GM12878 (cell line): ENCODE measurements at regions not wholly inside any gene's neighbourhood (a gene's known extent, or its start where the extent isn't known, plus 50 kb on each side); places are given as distances from the start of the nearest gene placed in this dataset.

Experiments
- ATF7 ChIP-seq: fragments of 450-650 bp; IDR thresholded peaks from 2 replicates; pipeline ENCODE4 v1.6.1; 2016; ENCODE audit warnings: low read depth, mild to moderate bottlenecking
- CHD4 ChIP-seq: fragments of 200-600 bp; sonication (generic); IDR thresholded peaks from 2 replicates; pipeline ENCODE4 v1.6.1; 2016; ENCODE audit warnings: mild to moderate bottlenecking
- E2F4 ChIP-seq: IDR thresholded peaks from 2 replicates; pipeline ENCODE4 v1.6.1; 2012; ENCODE audit warnings: low read depth, low read length, improper control_type of control experiment
- EP300 ChIP-seq, 2 experiments: fragments of 150-350 bp in 1 of 2; IDR thresholded peaks; 2 replicates each; pipeline ENCODE4 v1.6.1; 2011 to 2012; ENCODE audit warnings: low read depth in 2 of 2, low read length in 2 of 2, borderline replicate concordance in 1 of 2, improper control_type of control experiment in 1 of 2, inconsistent platforms in 1 of 2; ENCODE audit not compliant: control insufficient read depth in 1 of 2
- GATAD2B ChIP-seq: fragments of 450-650 bp; conservative IDR thresholded peaks from 2 replicates; pipeline ENCODE4 v1.6.1; 2017; ENCODE audit warnings: low read depth, mild to moderate bottlenecking, moderate library complexity
- HDAC2 ChIP-seq: fragments of 200-600 bp; sonication (generic); IDR thresholded peaks from 2 replicates; pipeline ENCODE4 v1.6.1; 2017
- MTA3 ChIP-seq: IDR thresholded peaks from 2 replicates; pipeline ENCODE4 v1.6.1; 2012; ENCODE audit warnings: low read length, inconsistent platforms, borderline replicate concordance
- NR2F1 ChIP-seq: fragments of 450-650 bp; conservative IDR thresholded peaks from 2 replicates; pipeline ENCODE4 v1.6.1; 2017; ENCODE audit warnings: mild to moderate bottlenecking
- POLR2A ChIP-seq: IDR thresholded peaks from 2 replicates; pipeline ENCODE4 v1.6.1; 2011; ENCODE audit warnings: low read depth, mild to moderate bottlenecking, low read length
- ZNF24 ChIP-seq: fragments of 450-650 bp; IDR thresholded peaks from 2 replicates; pipeline ENCODE4 v1.6.1; 2017; ENCODE audit warnings: antibody characterized with exemption, mild to moderate bottlenecking
- ZNF384 ChIP-seq: IDR thresholded peaks from 2 replicates; pipeline ENCODE4 v1.6.1; 2012; ENCODE audit warnings: low read depth, mild to moderate bottlenecking, low read length, improper control_type of control experiment, borderline replicate concordance
- TF ChIP-seq, protein P1 (sequence below): fragments of 450-650 bp; IDR thresholded peaks from 2 replicates; pipeline ENCODE4 v1.6.1; 2017; ENCODE audit warnings: low read depth, mild to moderate bottlenecking, moderate library complexity
- TF ChIP-seq, protein P2 (sequence below): fragments of 450-650 bp; IDR thresholded peaks from 2 replicates; pipeline ENCODE4 v1.6.1; 2014; ENCODE audit warnings: mild to moderate bottlenecking

DNA sequence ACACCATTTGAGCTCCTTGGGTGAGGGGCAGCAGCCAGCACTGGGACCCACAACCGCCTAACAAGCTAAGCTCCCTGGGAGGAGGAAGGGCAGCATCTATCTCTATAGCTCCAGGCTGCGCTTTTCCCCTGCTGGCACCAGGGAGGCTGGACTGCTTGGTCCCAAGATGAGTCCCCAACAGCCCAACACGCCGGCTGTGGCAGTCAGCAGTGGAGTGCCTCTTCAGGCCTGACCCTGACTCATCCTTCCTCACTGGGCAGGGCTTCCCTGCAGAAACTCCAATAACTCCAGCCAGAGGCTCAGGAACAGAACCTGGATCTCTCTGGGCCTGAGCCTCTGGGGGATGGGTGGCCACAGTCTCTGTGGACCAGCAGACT, 113.7 kb upstream of the ADAMTS16 start (continued):
- TF ChIP-seq E2F4, result no peak
- TF ChIP-seq, protein P1, sequence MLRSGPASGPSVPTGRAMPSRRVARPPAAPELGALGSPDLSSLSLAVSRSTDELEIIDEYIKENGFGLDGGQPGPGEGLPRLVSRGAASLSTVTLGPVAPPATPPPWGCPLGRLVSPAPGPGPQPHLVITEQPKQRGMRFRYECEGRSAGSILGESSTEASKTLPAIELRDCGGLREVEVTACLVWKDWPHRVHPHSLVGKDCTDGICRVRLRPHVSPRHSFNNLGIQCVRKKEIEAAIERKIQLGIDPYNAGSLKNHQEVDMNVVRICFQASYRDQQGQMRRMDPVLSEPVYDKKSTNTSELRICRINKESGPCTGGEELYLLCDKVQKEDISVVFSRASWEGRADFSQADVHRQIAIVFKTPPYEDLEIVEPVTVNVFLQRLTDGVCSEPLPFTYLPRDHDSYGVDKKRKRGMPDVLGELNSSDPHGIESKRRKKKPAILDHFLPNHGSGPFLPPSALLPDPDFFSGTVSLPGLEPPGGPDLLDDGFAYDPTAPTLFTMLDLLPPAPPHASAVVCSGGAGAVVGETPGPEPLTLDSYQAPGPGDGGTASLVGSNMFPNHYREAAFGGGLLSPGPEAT, result no peak
- no peak for TF ChIP-seq ZNF384
- TF ChIP-seq ZNF24, result no peak
- TF ChIP-seq ATF7, result no peak
- no peak for TF ChIP-seq CHD4
- TF ChIP-seq HDAC2, result no peak
- TF ChIP-seq EP300 (IDR thresholded peaks at IDR 0.05; ENCODE audit: borderline replicate concordance in 1 of 2, control insufficient read depth in 1 of 2, low read depth in 2 of 2, low read length in 2 of 2), result no peak
- TF ChIP-seq GATAD2B, result no peak
- no peak for TF ChIP-seq MTA3
- no peak for TF ChIP-seq NR2F1
- TF ChIP-seq, protein P2, sequence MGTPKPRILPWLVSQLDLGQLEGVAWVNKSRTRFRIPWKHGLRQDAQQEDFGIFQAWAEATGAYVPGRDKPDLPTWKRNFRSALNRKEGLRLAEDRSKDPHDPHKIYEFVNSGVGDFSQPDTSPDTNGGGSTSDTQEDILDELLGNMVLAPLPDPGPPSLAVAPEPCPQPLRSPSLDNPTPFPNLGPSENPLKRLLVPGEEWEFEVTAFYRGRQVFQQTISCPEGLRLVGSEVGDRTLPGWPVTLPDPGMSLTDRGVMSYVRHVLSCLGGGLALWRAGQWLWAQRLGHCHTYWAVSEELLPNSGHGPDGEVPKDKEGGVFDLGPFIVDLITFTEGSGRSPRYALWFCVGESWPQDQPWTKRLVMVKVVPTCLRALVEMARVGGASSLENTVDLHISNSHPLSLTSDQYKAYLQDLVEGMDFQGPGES, result no peak
- no peak for TF ChIP-seq POLR2A
